WTC11 (cell line): ENCODE measurements at regions not wholly inside any gene's neighbourhood (a gene's known extent, or its start where the extent isn't known, plus 50 kb on each side); places are given as distances from the start of the nearest gene placed in this dataset.

Experiments used
- ATAC-seq: fragments of 200-7000 bp; cut with Tn5 transposase; 2 replicates; pipeline ENCODE4 v1.10.0; 2021; ENCODE audit warnings: mild to moderate bottlenecking, moderate library complexity
- CTCF ChIA-PET: fragments of 300-600 bp; sonication (Branson Sonifier 250); formaldehyde crosslinking; loops from one replicate; lab custom pipeline; 2021; ENCODE audit warnings: antibody characterized with exemption; lab: Charles Lee
- POLR2A ChIA-PET: fragments of 350-600 bp; sonication (Branson Sonifier 250); formaldehyde crosslinking; loops from one replicate; lab custom pipeline; 2021; ENCODE audit warnings: antibody characterized with exemption; lab: Charles Lee
- DNase-seq: peaks from one replicate; pipeline ENCODE4 v3.0.0; 2021; ENCODE audit warnings: low spot score
- H3K27ac Mint-ChIP-seq: 2 replicates; pipeline ENCODE4 v1.8.0; 2021; ENCODE audit warnings: mixed read lengths
- H3K27me3 Mint-ChIP-seq: 2 replicates; pipeline ENCODE4 v1.8.0; 2021; ENCODE audit warnings: low read depth, mild to moderate bottlenecking, moderate library complexity, mixed read lengths
- H3K36me3 Mint-ChIP-seq: 2 replicates; pipeline ENCODE4 v1.8.0; 2021; ENCODE audit warnings: mixed read lengths
- H3K4me1 Mint-ChIP-seq: 2 replicates; pipeline ENCODE4 v1.8.0; 2022; ENCODE audit warnings: mixed read lengths
- H3K4me3 Mint-ChIP-seq: 2 replicates; pipeline ENCODE4 v1.8.0; 2021; ENCODE audit warnings: mild to moderate bottlenecking, moderate library complexity, mixed read lengths
- H3K9me3 Mint-ChIP-seq: 2 replicates; pipeline ENCODE4 v1.8.0; 2021; ENCODE audit warnings: mixed read lengths
- ATF2 ChIP-seq: sonication (generic); formaldehyde crosslinking; IDR thresholded peaks from 2 replicates; pipeline ENCODE4 v1.8.1; 2022; ENCODE audit warnings: low read depth, missing genetic modification reagents, borderline replicate concordance
- ATF6 ChIP-seq: sonication (generic); formaldehyde crosslinking; IDR thresholded peaks from 2 replicates; pipeline ENCODE4 v1.8.1; 2023; ENCODE audit warnings: mild to moderate bottlenecking, missing genetic modification reagents
- CREB1 ChIP-seq: sonication (generic); formaldehyde crosslinking; IDR thresholded peaks from 2 replicates; pipeline ENCODE4 v1.8.0; 2023; ENCODE audit warnings: mild to moderate bottlenecking, missing genetic modification reagents
- ETV6 ChIP-seq: sonication (generic); formaldehyde crosslinking; IDR thresholded peaks from 2 replicates; pipeline ENCODE4 v1.8.1; 2022; ENCODE audit warnings: mild to moderate bottlenecking, missing genetic modification reagents
- HMGXB4 ChIP-seq: sonication (generic); formaldehyde crosslinking; IDR thresholded peaks from 2 replicates; pipeline ENCODE4 v1.8.1; 2023; ENCODE audit warnings: mild to moderate bottlenecking, moderate library complexity, missing genetic modification reagents
- NFYB ChIP-seq: sonication (generic); formaldehyde crosslinking; conservative IDR thresholded peaks from 2 replicates; pipeline ENCODE4 v1.8.0; 2022; ENCODE audit warnings: low read depth, missing genetic modification reagents
- NR1H2 ChIP-seq: sonication (generic); formaldehyde crosslinking; IDR thresholded peaks from 2 replicates; pipeline ENCODE4 v1.9.0; 2021; ENCODE audit warnings: mild to moderate bottlenecking, moderate library complexity, missing genetic modification reagents
- PRDM15 ChIP-seq: sonication (generic); formaldehyde crosslinking; IDR thresholded peaks from 2 replicates; pipeline ENCODE4 v1.8.0; 2022; ENCODE audit warnings: missing genetic modification reagents
- RORB ChIP-seq: fragments of 250-450 bp; sonication (Bioruptor Pico); IDR thresholded peaks from 2 replicates; pipeline ENCODE4 v1.9.0; 2021; ENCODE audit warnings: mild to moderate bottlenecking
- SMAD3 ChIP-seq: sonication (generic); formaldehyde crosslinking; IDR thresholded peaks from 2 replicates; pipeline ENCODE4 v1.8.0; 2022; ENCODE audit warnings: missing genetic modification reagents, mild to moderate bottlenecking, borderline replicate concordance
- SMAD4 ChIP-seq: sonication (generic); formaldehyde crosslinking; IDR thresholded peaks from 2 replicates; pipeline ENCODE4 v1.8.0; 2022; ENCODE audit warnings: mild to moderate bottlenecking, missing genetic modification reagents
- SP1 ChIP-seq: sonication (generic); formaldehyde crosslinking; conservative IDR thresholded peaks from 2 replicates; pipeline ENCODE4 v1.8.1; 2022; ENCODE audit warnings: missing genetic modification reagents
- TCF7 ChIP-seq: sonication (generic); formaldehyde crosslinking; IDR thresholded peaks from 2 replicates; pipeline ENCODE4 v1.8.0; 2022; ENCODE audit warnings: mild to moderate bottlenecking, low read depth, missing genetic modification reagents, moderate library complexity
- ZNF121 ChIP-seq: sonication (generic); formaldehyde crosslinking; IDR thresholded peaks from 2 replicates; pipeline ENCODE4 v1.8.0; 2023; ENCODE audit warnings: missing genetic modification reagents
- ZNF219 ChIP-seq: sonication (generic); formaldehyde crosslinking; IDR thresholded peaks from 2 replicates; pipeline ENCODE4 v1.8.0; 2023; ENCODE audit warnings: missing genetic modification reagents, mild to moderate bottlenecking, borderline replicate concordance
- ZNF232 ChIP-seq: sonication (generic); formaldehyde crosslinking; IDR thresholded peaks from 2 replicates; pipeline ENCODE4 v1.8.0; 2022; ENCODE audit warnings: mild to moderate bottlenecking, missing genetic modification reagents
- ZNF263 ChIP-seq: sonication (generic); formaldehyde crosslinking; IDR thresholded peaks from 2 replicates; pipeline ENCODE4 v1.8.1; 2022; ENCODE audit warnings: low read depth, mild to moderate bottlenecking, moderate library complexity, missing genetic modification reagents
- ZSCAN18 ChIP-seq: fragments of 250-450 bp; sonication (Bioruptor Pico); IDR thresholded peaks from 2 replicates; pipeline ENCODE4 v2.1.2; 2022; ENCODE audit warnings: mild to moderate bottlenecking, moderate library complexity

- H3K27ac Mint-ChIP-seq, result no peak overlapping the region
- H3K27me3 Mint-ChIP-seq, result no peaks in the 10 kb centered on the region
- no peaks in the 10 kb centered on the region for H3K9me3 Mint-ChIP-seq
- CTCF ChIA-PET, result no interaction called here
- H3K4me3 Mint-ChIP-seq, result no peak overlapping the region
- POLR2A ChIA-PET, result no interaction called here
- peaks cover 7% of the 10 kb centered on the region for H3K4me1 Mint-ChIP-seq
- no peak for TF ChIP-seq SMAD3 (CRISPR knock-in tag)
- DNase-seq (no peak), ATAC-seq (no peak)
- no peaks in the 10 kb centered on the region for H3K36me3 Mint-ChIP-seq
Observed at GRCh38 chr4:173924561-173924960, 358.9 kb downstream of the FBXO8 start.

GRCh38 chr4:173919861-173920260 lies 363.6 kb downstream of the FBXO8 start:
- DNase-seq (no peak), ATAC-seq (peak; percentile 61; the same call in 1 of the 2 replicates)
- no peak overlapping the region for H3K4me3 Mint-ChIP-seq
- no peak for TF ChIP-seq HMGXB4 (CRISPR knock-in tag)
- TF ChIP-seq TCF7, result no peak
- TF ChIP-seq ATF2, result no peak
- TF ChIP-seq ATF6 (CRISPR knock-in tag), result no peak
- no peak for TF ChIP-seq NFYB (CRISPR knock-in tag)
- no peak for TF ChIP-seq SMAD3 (CRISPR knock-in tag)
- no peak for TF ChIP-seq RORB (CRISPR knock-in tag)
- TF ChIP-seq PRDM15 (CRISPR knock-in tag), result no peak
- no peak for TF ChIP-seq ZNF121 (CRISPR knock-in tag)
- no peak for TF ChIP-seq ETV6 (CRISPR knock-in tag)
- TF ChIP-seq ZNF263 (CRISPR knock-in tag), result no peak
- TF ChIP-seq SMAD4, result no peak
- TF ChIP-seq CREB1 (CRISPR knock-in tag), result no peak
- POLR2A ChIA-PET, result no interaction called here
- CTCF ChIA-PET, result no interaction called here
- no peak overlapping the region; the same call in 1 of the 2 replicates for H3K27ac Mint-ChIP-seq
- no peaks in the 10 kb centered on the region for H3K36me3 Mint-ChIP-seq
- H3K9me3 Mint-ChIP-seq, result no peaks in the 10 kb centered on the region
- H3K27me3 Mint-ChIP-seq, result no peaks in the 10 kb centered on the region
- peaks cover 17% of the 10 kb centered on the region for H3K4me1 Mint-ChIP-seq

GRCh38 chr4:173919196-173919595 lies 364.3 kb downstream of the FBXO8 start:
- ChIA-PET POLR2A (no interaction called here), CTCF (no interaction called here)
- no peak overlapping the region for H3K27ac Mint-ChIP-seq
- TF ChIP-seq SP1 (CRISPR knock-in tag), result no peak
- no peak for TF ChIP-seq SMAD4
- TF ChIP-seq ZNF232 (CRISPR knock-in tag), result no peak
- no peak for TF ChIP-seq ZNF219 (CRISPR knock-in tag)
- TF ChIP-seq NR1H2, result no peak
- TF ChIP-seq ZSCAN18 (CRISPR knock-in tag), result no peak
- no peak for TF ChIP-seq ATF2
- peaks cover 17% of the 10 kb centered on the region for H3K4me1 Mint-ChIP-seq
- no peaks in the 10 kb centered on the region for H3K36me3 Mint-ChIP-seq
- ATAC-seq, result no peak
- no peaks in the 10 kb centered on the region for H3K27me3 Mint-ChIP-seq
- no peak for DNase-seq
- no peak overlapping the region for H3K4me3 Mint-ChIP-seq
- no peaks in the 10 kb centered on the region for H3K9me3 Mint-ChIP-seq
